SU-DHL-6 (cell line): ENCODE measurements at regions not wholly inside any gene's neighbourhood (a gene's known extent, or its start where the extent isn't known, plus 50 kb on each side); places are given as distances from the start of the nearest gene placed in this dataset.

Experiments
- H2AFZ ChIP-seq: fragments of 200-600 bp; sonication (generic); 2 replicates; pipeline ENCODE4 v1.6.1; 2014; ENCODE audit warnings: low read depth, mild to moderate bottlenecking, moderate library complexity, mixed read lengths, antibody characterized with exemption, low read length; ENCODE audit not compliant: severe bottlenecking
- H3F3A ChIP-seq: fragments of 200-600 bp; shearing (Covaris generic); 2 replicates; pipeline ENCODE4 v1.6.0; 2016; ENCODE audit warnings: antibody characterized with exemption, mild to moderate bottlenecking; ENCODE audit not compliant: insufficient read depth
- H3K27ac ChIP-seq: fragments of 200-600 bp; sonication (generic); 2 replicates; pipeline ENCODE4 v1.5.1; 2016; ENCODE audit warnings: low read depth, mild to moderate bottlenecking, low read length, moderate library complexity, mixed read lengths
- H3K27me3 ChIP-seq: fragments of 200-600 bp; sonication (generic), shearing (Covaris generic); 2 replicates; pipeline ENCODE4 v1.6.0; 2014; ENCODE audit warnings: mild to moderate bottlenecking, low read length
- H3K36me3 ChIP-seq: fragments of 200-600 bp; sonication (generic); 2 replicates; pipeline ENCODE4 v1.6.1; 2014; ENCODE audit warnings: mild to moderate bottlenecking, low read length, mixed read lengths
- H3K4me2 ChIP-seq: fragments of 300-600, 200-600 bp; shearing (Covaris generic), sonication (generic); 2 replicates; pipeline ENCODE4 v1.6.0; 2014; ENCODE audit warnings: low read length, low read depth, mild to moderate bottlenecking; ENCODE audit not compliant: poor library complexity, severe bottlenecking
- H3K4me3 ChIP-seq: fragments of 200-600 bp; sonication (generic); 2 replicates; pipeline ENCODE4 v1.5.1; 2014; ENCODE audit warnings: antibody characterized with exemption, low read length, mild to moderate bottlenecking, mixed read lengths; ENCODE audit not compliant: insufficient read depth, poor library complexity, severe bottlenecking
- H3K79me2 ChIP-seq: fragments of 200-600 bp; sonication (generic); 2 replicates; pipeline ENCODE4 v1.6.1; 2014; ENCODE audit warnings: mild to moderate bottlenecking, low read length, moderate library complexity; ENCODE audit not compliant: insufficient read depth
- H3K9ac ChIP-seq: fragments of 200-600 bp; sonication (generic); 2 replicates; pipeline ENCODE4 v1.7.0; 2014; ENCODE audit warnings: mild to moderate bottlenecking, low read length
- H3K9me2 ChIP-seq: fragments of 200-600 bp; sonication (generic); replicated peaks from 2 replicates; pipeline ENCODE4 v1.6.1; 2014; ENCODE audit warnings: low read length; ENCODE audit not compliant: insufficient read depth
- H3K9me3 ChIP-seq: fragments of 200-600 bp; sonication (generic); 2 replicates; pipeline ENCODE4 v1.6.1; 2014; ENCODE audit warnings: low read length, mixed read lengths; ENCODE audit not compliant: insufficient read depth
- H4K20me1 ChIP-seq: fragments of 200-600 bp; sonication (generic); 2 replicates; pipeline ENCODE4 v1.6.1; 2014; ENCODE audit warnings: low read depth, mild to moderate bottlenecking, antibody characterized with exemption, low read length, moderate library complexity, mixed read lengths
- EZH2phosphoT487 ChIP-seq: fragments of 200-600 bp; sonication (generic), shearing (Covaris generic); conservative IDR thresholded peaks from 2 replicates; pipeline ENCODE4 v1.6.1; 2018; ENCODE audit warnings: mild to moderate bottlenecking, antibody characterized with exemption, low read length, moderate library complexity, mixed read lengths
- TF ChIP-seq, protein P1 (sequence below): fragments of 200-600 bp; sonication (generic); IDR thresholded peaks from one replicate; pipeline ENCODE4 v1.5.1; 2017; ENCODE audit warnings: antibody characterized with exemption, mild to moderate bottlenecking, low read length, moderate library complexity; ENCODE audit not compliant: insufficient read depth, poor library complexity, severe bottlenecking

DNA sequence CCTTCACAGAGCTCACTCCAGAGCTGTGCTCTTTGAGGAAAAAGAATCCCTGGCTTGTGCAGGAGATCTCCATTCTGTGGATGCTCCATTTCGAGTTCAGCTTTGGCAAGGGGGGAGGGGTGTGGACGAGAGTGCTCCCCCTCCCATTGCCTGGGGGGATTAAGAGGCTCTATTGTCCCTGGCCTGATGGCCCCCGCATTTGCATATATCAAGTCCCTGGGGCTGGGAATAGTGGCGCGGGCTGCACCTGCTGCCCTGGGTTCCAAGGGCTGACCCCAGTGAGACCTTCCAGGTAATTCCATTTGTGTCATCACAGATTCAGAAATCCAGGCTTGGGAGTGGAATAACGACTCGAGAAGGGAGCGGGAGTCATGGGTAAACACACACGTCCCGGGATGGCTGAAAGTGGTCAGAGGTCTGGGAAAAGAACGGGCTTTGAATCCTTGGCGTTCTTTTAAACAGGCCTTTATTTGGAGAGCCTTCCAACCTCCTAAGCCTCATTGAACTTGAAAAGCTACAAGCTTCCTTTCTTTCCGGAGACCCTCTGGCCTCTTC is 479.3 kb downstream of the HS3ST3B1 start:
- Histone ChIP-seq H3K79me2 (no peaks in the 10 kb centered on the region), H3F3A (no peaks in the 10 kb centered on the region), H3K36me3 (no peaks in the 10 kb centered on the region), H4K20me1 (no peaks in the 10 kb centered on the region), H3K27me3 (no peaks in the 10 kb centered on the region), H2AFZ (no peak overlapping the region), H3K9me3 (no peaks in the 10 kb centered on the region), H3K9me2 (no peaks in the 10 kb centered on the region), H3K27ac (no peak overlapping the region), H3K4me2 (no peak overlapping the region), H3K9ac (no peak overlapping the region), H3K4me3 (no peak overlapping the region)
- TF ChIP-seq EZH2phosphoT487: no peak
- TF ChIP-seq, protein P1, sequence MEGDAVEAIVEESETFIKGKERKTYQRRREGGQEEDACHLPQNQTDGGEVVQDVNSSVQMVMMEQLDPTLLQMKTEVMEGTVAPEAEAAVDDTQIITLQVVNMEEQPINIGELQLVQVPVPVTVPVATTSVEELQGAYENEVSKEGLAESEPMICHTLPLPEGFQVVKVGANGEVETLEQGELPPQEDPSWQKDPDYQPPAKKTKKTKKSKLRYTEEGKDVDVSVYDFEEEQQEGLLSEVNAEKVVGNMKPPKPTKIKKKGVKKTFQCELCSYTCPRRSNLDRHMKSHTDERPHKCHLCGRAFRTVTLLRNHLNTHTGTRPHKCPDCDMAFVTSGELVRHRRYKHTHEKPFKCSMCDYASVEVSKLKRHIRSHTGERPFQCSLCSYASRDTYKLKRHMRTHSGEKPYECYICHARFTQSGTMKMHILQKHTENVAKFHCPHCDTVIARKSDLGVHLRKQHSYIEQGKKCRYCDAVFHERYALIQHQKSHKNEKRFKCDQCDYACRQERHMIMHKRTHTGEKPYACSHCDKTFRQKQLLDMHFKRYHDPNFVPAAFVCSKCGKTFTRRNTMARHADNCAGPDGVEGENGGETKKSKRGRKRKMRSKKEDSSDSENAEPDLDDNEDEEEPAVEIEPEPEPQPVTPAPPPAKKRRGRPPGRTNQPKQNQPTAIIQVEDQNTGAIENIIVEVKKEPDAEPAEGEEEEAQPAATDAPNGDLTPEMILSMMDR: no peak

DNA sequence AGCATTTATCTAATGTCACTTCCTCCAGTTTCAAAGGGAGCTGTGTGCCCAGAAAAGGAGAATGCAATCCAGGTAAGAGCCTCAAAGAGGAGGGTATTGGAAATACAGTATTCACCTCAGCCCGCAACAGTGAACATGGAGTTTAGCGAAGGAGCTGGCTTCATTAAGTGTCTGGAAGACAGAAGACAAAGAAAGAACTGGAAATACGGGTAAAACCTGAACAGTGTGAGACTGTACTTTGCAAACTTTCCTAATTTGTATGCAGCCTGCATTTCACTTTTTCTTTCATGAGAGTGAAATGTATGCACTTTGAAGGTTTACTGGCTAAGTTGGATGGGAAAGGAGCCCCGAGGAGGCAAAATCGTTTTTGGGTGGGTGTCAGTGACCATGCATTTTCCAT is 478.4 kb downstream of the HS3ST3B1 start:
- Histone ChIP-seq H3K79me2 (no peaks in the 10 kb centered on the region), H3K9me2 (no peaks in the 10 kb centered on the region), H3K9me3 (no peaks in the 10 kb centered on the region), H4K20me1 (no peaks in the 10 kb centered on the region), H2AFZ (no peak overlapping the region), H3K4me3 (no peak overlapping the region), H3K27me3 (no peaks in the 10 kb centered on the region), H3K27ac (no peak overlapping the region), H3K4me2 (no peak overlapping the region), H3K9ac (no peak overlapping the region), H3F3A (no peaks in the 10 kb centered on the region), H3K36me3 (no peaks in the 10 kb centered on the region)
- TF ChIP-seq, protein P1: no peak
- no peak for TF ChIP-seq EZH2phosphoT487

DNA sequence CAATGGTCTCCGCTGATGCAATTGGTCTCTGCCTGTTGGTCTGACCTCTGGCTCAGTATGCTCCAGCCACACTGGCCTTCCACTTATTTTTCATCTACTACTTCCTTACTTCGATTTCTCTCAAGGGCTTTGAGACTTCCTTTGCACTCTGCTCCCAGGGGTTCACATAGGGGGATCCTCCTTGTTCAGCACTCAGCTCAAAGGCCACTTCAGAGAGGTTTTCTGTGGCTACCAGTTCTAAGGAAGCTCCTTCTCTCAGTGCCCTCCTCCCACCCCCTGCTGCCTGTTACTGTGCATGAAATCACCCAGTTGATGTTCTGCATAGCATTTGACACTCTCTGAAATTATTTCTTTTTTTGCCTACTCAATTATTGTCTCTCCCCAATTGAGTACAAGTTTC is 476.4 kb downstream of the HS3ST3B1 start:
- Histone ChIP-seq H2AFZ (no peak overlapping the region), H3K9me2 (no peaks in the 10 kb centered on the region), H3K4me2 (no peak overlapping the region), H3K79me2 (no peaks in the 10 kb centered on the region), H3K9ac (no peak overlapping the region), H3K36me3 (no peaks in the 10 kb centered on the region), H4K20me1 (no peaks in the 10 kb centered on the region), H3K4me3 (no peak overlapping the region), H3K27me3 (no peaks in the 10 kb centered on the region), H3F3A (no peaks in the 10 kb centered on the region), H3K27ac (no peak overlapping the region), H3K9me3 (no peaks in the 10 kb centered on the region)
- no peak for TF ChIP-seq EZH2phosphoT487
- TF ChIP-seq, protein P1: no peak
